Ishikawa (cell line): ENCODE measurements at regions not wholly inside any gene's neighbourhood (a gene's known extent, or its start where the extent isn't known, plus 50 kb on each side); places are given as distances from the start of the nearest gene placed in this dataset.
A peak's percentile ranks its signal among the peaks of the same experiment; 100 is the strongest.

ENCODE experiments used
- CEBPB ChIP-seq: IDR thresholded peaks from 2 replicates; pipeline ENCODE4 v1.6.1; 2012
- CREB1 ChIP-seq: IDR thresholded peaks from 2 replicates; pipeline ENCODE4 v1.6.1; 2012; ENCODE audit warnings: low read depth
- EGR1 ChIP-seq: IDR thresholded peaks from 2 replicates; pipeline ENCODE4 v1.6.1; 2012
- EP300 ChIP-seq: IDR thresholded peaks from 2 replicates; pipeline ENCODE4 v1.6.1; 2012; ENCODE audit warnings: borderline replicate concordance
- FOXM1 ChIP-seq: IDR thresholded peaks from 2 replicates; pipeline ENCODE4 v1.6.1; 2012; ENCODE audit warnings: low read depth, borderline replicate concordance
- NFIC ChIP-seq: IDR thresholded peaks from 2 replicates; pipeline ENCODE4 v1.6.1; 2012
- RAD21 ChIP-seq: IDR thresholded peaks from 2 replicates; pipeline ENCODE4 v1.6.1; 2012; ENCODE audit warnings: low read depth
- TAF1 ChIP-seq: IDR thresholded peaks from 2 replicates; pipeline ENCODE4 v1.6.1; 2012; ENCODE audit warnings: low read depth, mild to moderate bottlenecking
- TCF12 ChIP-seq: IDR thresholded peaks from 2 replicates; pipeline ENCODE4 v1.6.1; 2012; ENCODE audit warnings: low read depth
- TEAD4 ChIP-seq: IDR thresholded peaks from 2 replicates; pipeline ENCODE4 v1.6.1; 2012
- YY1 ChIP-seq: IDR thresholded peaks from 2 replicates; pipeline ENCODE4 v1.6.1; 2012; ENCODE audit warnings: low read depth
- ZBTB7A ChIP-seq: IDR thresholded peaks from 2 replicates; pipeline ENCODE4 v1.6.1; 2012; ENCODE audit warnings: low read depth
- TF ChIP-seq, protein P1 (sequence below): IDR thresholded peaks from 2 replicates; pipeline ENCODE4 v1.6.1; 2012; ENCODE audit warnings: low read depth, mild to moderate bottlenecking
- TF ChIP-seq, protein P2 (sequence below): IDR thresholded peaks from 2 replicates; pipeline ENCODE4 v1.6.1; 2012
- TF ChIP-seq, protein P3 (sequence below): IDR thresholded peaks from 2 replicates; pipeline ENCODE4 v1.6.1; 2012

DNA sequence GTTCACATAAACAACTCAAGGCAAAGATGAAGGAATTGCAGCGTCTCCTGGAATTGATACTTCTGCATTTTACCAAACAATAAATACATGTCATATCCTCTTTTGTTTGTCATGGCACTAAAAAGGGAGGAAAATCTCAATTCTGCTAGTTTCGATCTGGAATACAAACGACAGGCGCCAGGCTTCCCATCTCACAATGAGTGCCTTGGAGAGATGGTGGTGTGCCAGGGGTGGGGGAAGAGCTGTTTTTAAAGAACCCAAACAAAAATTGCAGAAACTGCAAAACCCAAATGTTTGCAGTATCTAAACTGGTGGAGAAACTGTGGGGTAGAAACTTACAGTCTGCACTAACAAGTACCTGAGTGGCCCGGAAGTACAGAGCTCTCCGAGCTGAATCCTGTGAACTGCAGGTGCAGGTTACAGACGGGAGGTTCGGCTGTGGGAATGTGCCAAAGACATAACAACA, 53.0 kb upstream of the KLF3 start:
- TF ChIP-seq EP300 (no peak), TAF1 (no peak), CREB1 (no peak)
- TF ChIP-seq, protein P1, sequence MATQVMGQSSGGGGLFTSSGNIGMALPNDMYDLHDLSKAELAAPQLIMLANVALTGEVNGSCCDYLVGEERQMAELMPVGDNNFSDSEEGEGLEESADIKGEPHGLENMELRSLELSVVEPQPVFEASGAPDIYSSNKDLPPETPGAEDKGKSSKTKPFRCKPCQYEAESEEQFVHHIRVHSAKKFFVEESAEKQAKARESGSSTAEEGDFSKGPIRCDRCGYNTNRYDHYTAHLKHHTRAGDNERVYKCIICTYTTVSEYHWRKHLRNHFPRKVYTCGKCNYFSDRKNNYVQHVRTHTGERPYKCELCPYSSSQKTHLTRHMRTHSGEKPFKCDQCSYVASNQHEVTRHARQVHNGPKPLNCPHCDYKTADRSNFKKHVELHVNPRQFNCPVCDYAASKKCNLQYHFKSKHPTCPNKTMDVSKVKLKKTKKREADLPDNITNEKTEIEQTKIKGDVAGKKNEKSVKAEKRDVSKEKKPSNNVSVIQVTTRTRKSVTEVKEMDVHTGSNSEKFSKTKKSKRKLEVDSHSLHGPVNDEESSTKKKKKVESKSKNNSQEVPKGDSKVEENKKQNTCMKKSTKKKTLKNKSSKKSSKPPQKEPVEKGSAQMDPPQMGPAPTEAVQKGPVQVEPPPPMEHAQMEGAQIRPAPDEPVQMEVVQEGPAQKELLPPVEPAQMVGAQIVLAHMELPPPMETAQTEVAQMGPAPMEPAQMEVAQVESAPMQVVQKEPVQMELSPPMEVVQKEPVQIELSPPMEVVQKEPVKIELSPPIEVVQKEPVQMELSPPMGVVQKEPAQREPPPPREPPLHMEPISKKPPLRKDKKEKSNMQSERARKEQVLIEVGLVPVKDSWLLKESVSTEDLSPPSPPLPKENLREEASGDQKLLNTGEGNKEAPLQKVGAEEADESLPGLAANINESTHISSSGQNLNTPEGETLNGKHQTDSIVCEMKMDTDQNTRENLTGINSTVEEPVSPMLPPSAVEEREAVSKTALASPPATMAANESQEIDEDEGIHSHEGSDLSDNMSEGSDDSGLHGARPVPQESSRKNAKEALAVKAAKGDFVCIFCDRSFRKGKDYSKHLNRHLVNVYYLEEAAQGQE: no peak
- TF ChIP-seq, protein P2, sequence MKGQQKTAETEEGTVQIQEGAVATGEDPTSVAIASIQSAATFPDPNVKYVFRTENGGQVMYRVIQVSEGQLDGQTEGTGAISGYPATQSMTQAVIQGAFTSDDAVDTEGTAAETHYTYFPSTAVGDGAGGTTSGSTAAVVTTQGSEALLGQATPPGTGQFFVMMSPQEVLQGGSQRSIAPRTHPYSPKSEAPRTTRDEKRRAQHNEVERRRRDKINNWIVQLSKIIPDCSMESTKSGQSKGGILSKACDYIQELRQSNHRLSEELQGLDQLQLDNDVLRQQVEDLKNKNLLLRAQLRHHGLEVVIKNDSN: no peak
- TF ChIP-seq, protein P3, sequence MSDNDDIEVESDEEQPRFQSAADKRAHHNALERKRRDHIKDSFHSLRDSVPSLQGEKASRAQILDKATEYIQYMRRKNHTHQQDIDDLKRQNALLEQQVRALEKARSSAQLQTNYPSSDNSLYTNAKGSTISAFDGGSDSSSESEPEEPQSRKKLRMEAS: no peak

DNA sequence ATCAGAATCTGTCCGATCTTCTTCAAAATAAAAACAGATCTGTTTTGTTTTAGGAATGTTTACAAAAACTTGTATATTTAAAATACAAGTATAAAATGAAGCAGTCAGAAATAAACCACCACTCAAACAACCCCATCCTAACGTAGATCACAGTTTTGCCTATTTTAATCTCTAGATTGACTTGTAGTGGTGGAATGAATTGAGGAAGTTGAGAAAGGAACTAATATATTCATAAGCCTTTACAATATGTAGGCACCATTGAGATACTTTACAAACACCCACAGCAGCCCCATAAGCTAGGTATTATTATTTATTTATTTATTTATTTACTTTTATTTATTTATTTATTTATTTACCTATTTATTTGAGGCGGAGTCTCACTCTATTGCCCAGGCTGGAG, 52.3 kb upstream of the KLF3 start:
- TF ChIP-seq, protein P3: no peak
- no peak for TF ChIP-seq EGR1
- no peak for TF ChIP-seq ZBTB7A
- no peak for TF ChIP-seq CEBPB
- no peak for TF ChIP-seq EP300
- TF ChIP-seq TAF1: no peak
- TF ChIP-seq RAD21: no peak
- no peak for TF ChIP-seq TCF12
- no peak for TF ChIP-seq YY1
- TF ChIP-seq, protein P1: no peak
- TF ChIP-seq TEAD4: no peak

DNA sequence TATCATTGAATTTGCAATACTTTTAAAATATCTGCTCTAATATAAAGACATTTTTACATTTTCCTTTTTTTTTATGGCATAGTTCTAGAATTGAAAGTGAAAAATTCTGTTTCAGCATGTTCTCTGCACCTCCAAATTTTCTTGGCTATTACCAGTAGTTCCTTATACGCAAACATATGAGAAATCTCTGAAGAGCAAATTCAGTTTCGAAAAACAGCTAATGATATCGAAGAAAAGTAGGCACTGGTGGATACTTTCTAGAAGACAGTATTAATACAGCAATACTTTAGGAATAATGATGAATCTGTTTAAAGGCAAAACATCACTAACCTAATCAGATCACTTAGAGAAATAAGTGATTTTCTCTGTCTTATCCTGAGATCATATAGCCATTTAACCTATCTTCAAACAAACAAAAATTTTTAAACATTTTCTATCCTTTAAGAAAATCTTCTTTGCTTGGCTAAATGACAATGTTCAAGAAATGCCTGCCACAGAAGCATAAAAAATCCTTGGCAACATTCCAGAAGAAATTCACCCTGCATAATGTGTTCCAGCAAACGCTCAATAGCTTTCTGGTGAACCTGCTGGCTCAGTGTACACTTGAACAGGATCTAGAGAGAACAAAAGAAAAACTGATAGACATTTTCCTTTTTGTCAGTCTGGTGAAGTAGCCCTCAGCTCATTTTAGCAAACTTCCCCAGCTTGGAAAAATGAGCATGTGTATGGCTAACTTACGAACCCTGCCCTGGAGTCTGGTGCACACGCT, 51.2 kb upstream of the KLF3 start:
- TF ChIP-seq FOXM1 (no peak), RAD21 (no peak), NFIC (peak; percentile 68), EGR1 (no peak), TAF1 (no peak), TCF12 (no peak)
- TF ChIP-seq, protein P2: no peak
